ENCODE measurements at regions not wholly inside any gene's neighbourhood (a gene's known extent, or its start where the extent isn't known, plus 50 kb on each side); places are given as distances from the start of the nearest gene placed in this dataset.

GRCh38 chr2:41504532-41504931, 543.3 kb upstream of the PKDCC start:
- no peak overlapping the region for H3K27ac ChIP-seq (ENCODE audit: low read depth in 1 of 2, low read length in 2 of 2)
- H3K9ac ChIP-seq (ENCODE audit: low read depth in 1 of 2, low read length in 2 of 2): no peak overlapping the region
- TF ChIP-seq CTCF (IDR thresholded peaks at IDR 0.05; ENCODE audit: low read depth, low read length, missing input control) (no peak), JUND (IDR thresholded peaks at IDR 0.05) (no peak), EGR1 (IDR thresholded peaks at IDR 0.05; ENCODE audit: low read depth in 2 of 2) (no peak), YY1 (IDR thresholded peaks at IDR 0.05) (no peak), NR2F2 (IDR thresholded peaks at IDR 0.05) (no peak), TAF1 (conservative IDR thresholded peaks at IDR 0.05) (no peak)
- TF ChIP-seq, protein P1, sequence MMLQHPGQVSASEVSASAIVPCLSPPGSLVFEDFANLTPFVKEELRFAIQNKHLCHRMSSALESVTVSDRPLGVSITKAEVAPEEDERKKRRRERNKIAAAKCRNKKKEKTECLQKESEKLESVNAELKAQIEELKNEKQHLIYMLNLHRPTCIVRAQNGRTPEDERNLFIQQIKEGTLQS (IDR thresholded peaks at IDR 0.05): no peak
- no peaks in the 10 kb centered on the region for H3K27me3 ChIP-seq (ENCODE audit: control insufficient read depth in 4 of 4, insufficient read depth in 4 of 4, low read length in 3 of 4)
- no peak for DNase-seq (ENCODE audit: low spot score)
- H3K36me3 ChIP-seq (ENCODE audit: control insufficient read depth in 4 of 4, insufficient read depth in 3 of 4, low read depth in 1 of 4, low read length in 3 of 4): no peaks in the 10 kb centered on the region
- H3K4me1 ChIP-seq (ENCODE audit: control insufficient read depth in 4 of 4, insufficient read depth in 4 of 4, low read length in 3 of 4): no peaks in the 10 kb centered on the region
- peaks cover 2 to 7% (median 3%) of the 10 kb centered on the region in 4 donors for H3K9me3 ChIP-seq (ENCODE audit: control insufficient read depth in 4 of 4, low read length in 3 of 4)
- 69% methylated on average over 2 of the region's 2 CpGs for whole genome bisulfite sequencing
- no peak overlapping the region for H3K4me3 ChIP-seq (ENCODE audit: low read depth in 1 of 3, low read length in 3 of 3)

- WGBS: 35% methylated on average over 4 of the region's 4 CpGs
- no peaks in the 10 kb centered on the region for H3K9me3 ChIP-seq (ENCODE audit: control insufficient read depth in 4 of 4, low read length in 3 of 4)
- no peak overlapping the region for H3K27ac ChIP-seq (ENCODE audit: low read depth in 1 of 2, low read length in 2 of 2)
- H3K4me3 ChIP-seq (ENCODE audit: low read depth in 1 of 3, low read length in 3 of 3): no peak overlapping the region
- no peak for TF ChIP-seq NR2F2 (IDR thresholded peaks at IDR 0.05)
- no peaks in the 10 kb centered on the region for H3K27me3 ChIP-seq (ENCODE audit: control insufficient read depth in 4 of 4, insufficient read depth in 4 of 4, low read length in 3 of 4)
- no peak for DNase-seq (ENCODE audit: low spot score)
- no peaks in the 10 kb centered on the region for H3K4me1 ChIP-seq (ENCODE audit: control insufficient read depth in 4 of 4, insufficient read depth in 4 of 4, low read length in 3 of 4)
- H3K36me3 ChIP-seq (ENCODE audit: control insufficient read depth in 4 of 4, insufficient read depth in 3 of 4, low read depth in 1 of 4, low read length in 3 of 4): no peaks in the 10 kb centered on the region
- no peak overlapping the region for H3K9ac ChIP-seq (ENCODE audit: low read depth in 1 of 2, low read length in 2 of 2)
Observed at GRCh38 chr2:41510108-41510507, 537.7 kb upstream of the PKDCC start.

- Histone ChIP-seq H3K4me3 (ENCODE audit: low read depth in 1 of 3, low read length in 3 of 3) (no peak overlapping the region), H3K4me1 (ENCODE audit: control insufficient read depth in 4 of 4, insufficient read depth in 4 of 4, low read length in 3 of 4) (no peaks in the 10 kb centered on the region), H3K27ac (ENCODE audit: low read depth in 1 of 2, low read length in 2 of 2) (no peak overlapping the region), H3K27me3 (ENCODE audit: control insufficient read depth in 4 of 4, insufficient read depth in 4 of 4, low read length in 3 of 4) (no peaks in the 10 kb centered on the region), H3K9ac (ENCODE audit: low read depth in 1 of 2, low read length in 2 of 2) (no peak overlapping the region), H3K36me3 (ENCODE audit: control insufficient read depth in 4 of 4, insufficient read depth in 3 of 4, low read depth in 1 of 4, low read length in 3 of 4) (no peaks in the 10 kb centered on the region), H3K9me3 (ENCODE audit: control insufficient read depth in 4 of 4, low read length in 3 of 4) (no peaks in the 10 kb centered on the region)
- no peak for DNase-seq (ENCODE audit: low spot score)
- TF ChIP-seq HNF4A (conservative IDR thresholded peaks at IDR 0.05) (no peak), FOXA2 (IDR thresholded peaks at IDR 0.05) (no peak), NR2F2 (IDR thresholded peaks at IDR 0.05) (no peak), REST (IDR thresholded peaks at IDR 0.05) (no peak), RAD21 (IDR thresholded peaks at IDR 0.05) (no peak), FOXA1 (IDR thresholded peaks at IDR 0.05) (no peak), HNF4G (IDR thresholded peaks at IDR 0.05) (no peak), YY1 (IDR thresholded peaks at IDR 0.05) (no peak), GABPA (IDR thresholded peaks at IDR 0.05 in 1 of 2, conservative IDR thresholded peaks at IDR 0.05 in 1 of 2) (no peak), JUND (IDR thresholded peaks at IDR 0.05) (no peak), RXRA (IDR thresholded peaks at IDR 0.05) (no peak), SP1 (IDR thresholded peaks at IDR 0.05) (no peak), MAX (IDR thresholded peaks at IDR 0.05) (no peak), EGR1 (IDR thresholded peaks at IDR 0.05; ENCODE audit: low read depth in 2 of 2) (no peak), CTCF (IDR thresholded peaks at IDR 0.05; ENCODE audit: low read depth, low read length, missing input control) (no peak), TAF1 (conservative IDR thresholded peaks at IDR 0.05) (no peak)
- TF ChIP-seq, protein P1 (IDR thresholded peaks at IDR 0.05): no peak
Observed at GRCh38 chr2:41521211-41521610, 526.6 kb upstream of the PKDCC start.
